Hematopoietic multipotent progenitor cell treated with erythropoietin and hydrocortisone succinate and interleukin-3 and kit ligand, for 6 days (in vitro differentiated cells): ENCODE measurements at regions not wholly inside any gene's neighbourhood (a gene's known extent, or its start where the extent isn't known, plus 50 kb on each side); places are given as distances from the start of the nearest gene placed in this dataset.
"Not testable (repeated sequence)": the region's sequence is repeated elsewhere in the genome, so short reads cannot be mapped to it uniquely, and the experiment has no call there.

Experiments used
- DNase-seq: peaks from one replicate; pipeline ENCODE4 v3.0.0-alpha.2; 2015

GRCh38 chr15:101876031-101876430, 64.0 kb downstream of the OR4F15 start:
- not testable (repeated sequence) for DNase-seq

GRCh38 chr15:101877649-101878048, 65.6 kb downstream of the OR4F15 start:
- peak; percentile 17 for DNase-seq

- not testable (repeated sequence) for DNase-seq
Observed at GRCh38 chr15:101912349-101913287, 100.6 kb downstream of the OR4F15 start.

GRCh38 chr15:101924554-101924953, 112.6 kb downstream of the OR4F15 start:
- not testable (repeated sequence) for DNase-seq

- not testable (repeated sequence) for DNase-seq
Observed at GRCh38 chr15:101934506-101934905, 122.5 kb downstream of the OR4F15 start.

GRCh38 chr15:101937362-101937761, 125.4 kb downstream of the OR4F15 start:
- DNase-seq = not testable (repeated sequence)

- DNase-seq = not testable (repeated sequence)
Observed at GRCh38 chr15:101938555-101938954, 126.6 kb downstream of the OR4F15 start.

- not testable (repeated sequence) for DNase-seq
Observed at GRCh38 chr15:101945896-101946295, 133.9 kb downstream of the OR4F15 start.

GRCh38 chr15:101948491-101949010, 136.5 kb downstream of the OR4F15 start:
- not testable (repeated sequence) for DNase-seq

GRCh38 chr15:101949380-101950065, 137.5 kb downstream of the OR4F15 start:
- DNase-seq = not testable (repeated sequence)

- DNase-seq = not testable (repeated sequence)
Observed at GRCh38 chr15:101953993-101954392, 142.0 kb downstream of the OR4F15 start.

GRCh38 chr15:101955840-101956239, 143.8 kb downstream of the OR4F15 start:
- not testable (repeated sequence) for DNase-seq

GRCh38 chr15:101958656-101959055, 146.7 kb downstream of the OR4F15 start:
- DNase-seq = not testable (repeated sequence)

GRCh38 chr15:101961263-101961662, 149.3 kb downstream of the OR4F15 start:
- DNase-seq = peak; percentile 11

- not testable (repeated sequence) for DNase-seq
Observed at GRCh38 chr15:101961765-101962164, 149.8 kb downstream of the OR4F15 start.

GRCh38 chr15:101963687-101964086, 151.7 kb downstream of the OR4F15 start:
- DNase-seq = not testable (repeated sequence)

- DNase-seq = not testable (repeated sequence)
Observed at GRCh38 chr15:101965353-101965752, 153.4 kb downstream of the OR4F15 start.

- not testable (repeated sequence) for DNase-seq
Observed at GRCh38 chr15:101965860-101966259, 153.9 kb downstream of the OR4F15 start.

GRCh38 chr15:101967364-101967763, 155.4 kb downstream of the OR4F15 start:
- DNase-seq = not testable (repeated sequence)

- DNase-seq = not testable (repeated sequence)
Observed at GRCh38 chr15:101970605-101971004, 158.6 kb downstream of the OR4F15 start.

GRCh38 chr15:101977281-101977680, 165.3 kb downstream of the OR4F15 start:
- DNase-seq = not testable (repeated sequence)

- peak; percentile 55 for DNase-seq
Observed at GRCh38 chr15:101980206-101980910, 168.4 kb downstream of the OR4F15 start.
